GM19455 (cell line): ENCODE measurements at regions not wholly inside any gene's neighbourhood (a gene's known extent, or its start where the extent isn't known, plus 50 kb on each side); places are given as distances from the start of the nearest gene placed in this dataset.

Experiments
- ATAC-seq: cut with Tn5 transposase; IDR thresholded peaks from one replicate; pipeline ENCODE4 v1.9.1; 2021; ENCODE audit not compliant: unreplicated experiment

DNA sequence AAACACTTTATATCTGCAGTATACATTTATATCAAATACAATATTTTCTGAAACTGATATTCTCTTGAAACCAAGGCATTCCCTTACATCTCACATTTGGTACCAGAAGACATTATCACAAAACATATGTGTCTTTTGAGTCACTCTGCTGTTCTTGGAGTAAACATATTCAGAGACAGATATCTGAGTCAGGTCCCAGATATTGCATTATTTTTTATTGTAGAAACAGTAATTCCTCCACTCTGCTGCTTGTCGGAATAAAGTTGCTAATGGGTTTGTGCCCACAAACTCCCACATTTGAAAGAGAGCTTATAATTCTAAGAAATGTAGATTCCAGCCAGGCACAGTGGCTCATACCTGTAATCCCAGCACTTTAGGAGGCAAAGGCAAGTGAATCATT is 261.1 kb upstream of the DAPK1 start:
- ATAC-seq, result no peak

DNA sequence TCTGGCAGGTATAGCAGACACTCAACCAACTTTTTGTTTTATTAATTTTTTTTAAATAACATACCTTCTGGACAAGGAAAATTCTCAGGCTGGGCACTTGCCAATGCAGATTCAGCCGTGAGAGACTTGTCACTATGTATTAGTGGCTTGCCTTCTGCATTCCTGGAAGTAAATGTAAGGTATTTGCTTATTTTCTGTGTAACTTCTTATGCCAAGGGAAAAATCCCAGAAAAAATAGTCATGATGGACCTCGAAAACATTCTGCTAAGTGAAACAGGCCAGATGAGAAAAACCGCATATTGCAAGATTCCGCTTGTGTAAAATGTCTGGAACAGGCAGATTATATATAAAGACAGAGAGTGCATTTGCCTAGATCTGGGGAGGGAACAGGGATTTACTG is 260.3 kb upstream of the DAPK1 start:
- no peak for ATAC-seq

DNA sequence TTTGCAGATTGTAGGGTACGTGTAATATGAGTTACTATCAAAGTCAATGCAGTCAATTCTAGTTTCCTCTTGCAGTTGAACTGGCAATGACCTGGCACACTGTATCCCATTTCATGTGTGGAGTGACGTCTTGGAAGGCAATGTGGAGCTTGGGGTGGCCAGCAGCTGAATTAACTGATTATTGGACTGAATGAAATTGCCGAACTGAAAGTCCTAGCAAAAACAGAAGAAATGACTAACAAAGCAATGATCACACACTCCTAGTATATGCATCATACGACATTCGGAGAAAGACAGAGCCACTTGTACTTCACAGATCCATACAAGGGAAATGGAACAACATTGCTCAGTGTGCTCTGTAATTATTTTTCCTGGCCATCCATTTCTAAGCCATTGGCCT is 259.1 kb upstream of the DAPK1 start:
- no peak for ATAC-seq

DNA sequence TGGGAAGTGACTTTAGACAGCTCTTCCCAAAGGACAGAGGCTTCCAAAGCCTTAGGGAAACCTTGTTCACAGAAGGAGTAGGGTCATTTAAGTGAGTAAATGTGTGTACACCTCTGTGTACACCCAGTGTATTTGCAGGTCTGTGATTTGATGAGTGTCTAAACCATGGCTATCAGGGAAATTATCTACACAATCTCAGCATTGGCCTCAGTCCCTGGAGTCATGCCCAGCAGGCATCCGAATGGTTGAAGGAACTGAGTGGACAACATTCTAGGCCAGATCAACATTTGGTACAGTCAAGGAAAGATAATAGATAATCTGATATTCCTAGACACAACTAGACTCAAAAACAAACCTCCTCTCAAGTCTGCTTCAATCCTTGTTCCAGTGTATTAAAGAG is 258.4 kb upstream of the DAPK1 start:
- no peak for ATAC-seq

DNA sequence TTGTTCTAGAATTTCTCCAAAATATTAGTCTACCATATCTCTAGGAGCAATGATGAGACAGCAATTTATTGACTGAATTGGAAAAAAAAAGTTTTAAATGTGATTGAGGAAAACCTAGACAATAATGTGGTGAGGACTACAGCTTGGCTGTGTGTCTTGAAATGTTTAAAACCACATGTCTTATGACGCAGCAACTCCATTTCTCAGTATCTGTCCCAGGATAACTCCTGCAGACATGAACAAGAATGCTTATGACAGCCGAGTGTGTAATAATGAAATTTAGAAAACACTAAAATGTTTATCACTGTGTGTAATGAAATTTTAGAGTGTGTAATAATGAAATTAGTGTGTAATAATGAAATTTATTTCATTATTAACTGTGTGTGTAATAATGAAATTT is 254.1 kb upstream of the DAPK1 start:
- ATAC-seq, result no peak

DNA sequence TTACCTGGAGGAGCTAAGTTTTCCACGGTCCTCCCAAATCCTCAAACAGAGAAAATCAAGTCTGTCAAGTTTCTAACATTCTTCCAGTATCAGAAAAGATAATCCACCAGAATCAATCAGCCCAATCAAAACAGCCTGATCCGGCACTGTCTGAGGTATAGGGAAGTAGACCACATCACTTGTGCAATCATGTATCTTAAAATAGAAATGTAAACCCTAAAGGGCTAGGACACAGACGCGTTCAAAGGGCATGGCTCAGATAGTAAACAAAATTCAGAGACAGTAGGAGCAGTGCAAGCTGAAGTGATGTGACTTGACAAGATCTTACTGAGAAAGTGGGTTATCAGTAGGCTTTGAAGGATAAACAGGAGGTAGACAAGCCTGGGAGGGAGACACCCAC is 252.4 kb upstream of the DAPK1 start:
- no peak for ATAC-seq

DNA sequence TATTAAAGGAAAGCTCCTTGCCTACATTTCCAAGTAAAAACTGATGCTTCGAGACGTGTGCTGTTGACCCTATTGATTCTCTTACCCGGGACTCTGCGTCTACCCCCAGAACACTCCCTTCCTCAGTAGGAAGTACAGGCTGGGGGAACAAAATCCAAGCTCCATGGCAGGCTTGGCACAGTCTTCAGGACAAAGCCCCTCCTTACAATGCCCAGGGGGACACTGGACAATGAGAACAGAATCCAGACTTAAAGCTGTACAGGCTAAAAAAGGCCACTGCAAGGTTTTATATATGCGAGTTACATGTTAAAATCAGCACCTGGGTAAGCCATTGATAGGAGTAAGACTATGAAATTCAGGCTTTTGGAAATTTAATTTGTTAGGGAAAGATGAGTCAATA is 250.6 kb upstream of the DAPK1 start:
- ATAC-seq, result no peak

DNA sequence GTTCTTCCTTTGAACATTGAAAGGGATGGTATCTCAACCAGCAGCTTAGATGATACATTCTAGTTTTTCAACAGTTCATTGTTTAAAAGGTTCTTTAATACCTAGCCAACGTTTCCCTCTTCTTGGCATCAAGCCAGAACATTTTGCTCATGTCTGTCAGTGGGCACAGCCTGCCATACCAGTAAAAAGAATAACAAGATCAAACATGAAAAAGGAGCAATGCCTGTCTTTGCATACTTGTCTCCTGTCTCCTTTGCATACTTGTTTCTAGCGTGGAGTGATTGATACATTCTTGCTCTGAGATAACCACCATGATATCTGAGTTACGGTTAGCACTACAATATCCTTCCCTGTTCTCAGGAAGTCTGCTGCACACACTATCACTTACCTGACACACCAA is 248.6 kb upstream of the DAPK1 start:
- ATAC-seq, result no peak

DNA sequence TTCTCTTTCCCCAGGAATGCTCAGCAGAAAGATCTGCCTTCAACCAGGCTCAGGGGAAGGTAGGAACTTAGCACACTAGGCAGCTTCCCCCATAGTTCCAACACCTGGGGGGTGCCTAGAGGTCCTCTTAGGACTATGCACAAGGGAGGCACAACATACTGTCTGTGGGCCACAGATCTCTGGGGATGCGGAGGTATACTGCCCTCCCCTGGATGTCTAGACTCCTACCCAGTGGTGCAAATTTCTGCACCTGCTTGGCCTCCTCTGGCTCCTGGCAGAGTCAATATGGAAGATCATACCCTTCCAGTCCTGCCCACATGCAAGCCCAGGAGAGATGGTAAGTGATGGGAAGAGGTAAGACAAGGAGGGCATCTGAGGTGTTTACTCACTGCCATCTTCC is 247.5 kb upstream of the DAPK1 start:
- ATAC-seq, result no peak

DNA sequence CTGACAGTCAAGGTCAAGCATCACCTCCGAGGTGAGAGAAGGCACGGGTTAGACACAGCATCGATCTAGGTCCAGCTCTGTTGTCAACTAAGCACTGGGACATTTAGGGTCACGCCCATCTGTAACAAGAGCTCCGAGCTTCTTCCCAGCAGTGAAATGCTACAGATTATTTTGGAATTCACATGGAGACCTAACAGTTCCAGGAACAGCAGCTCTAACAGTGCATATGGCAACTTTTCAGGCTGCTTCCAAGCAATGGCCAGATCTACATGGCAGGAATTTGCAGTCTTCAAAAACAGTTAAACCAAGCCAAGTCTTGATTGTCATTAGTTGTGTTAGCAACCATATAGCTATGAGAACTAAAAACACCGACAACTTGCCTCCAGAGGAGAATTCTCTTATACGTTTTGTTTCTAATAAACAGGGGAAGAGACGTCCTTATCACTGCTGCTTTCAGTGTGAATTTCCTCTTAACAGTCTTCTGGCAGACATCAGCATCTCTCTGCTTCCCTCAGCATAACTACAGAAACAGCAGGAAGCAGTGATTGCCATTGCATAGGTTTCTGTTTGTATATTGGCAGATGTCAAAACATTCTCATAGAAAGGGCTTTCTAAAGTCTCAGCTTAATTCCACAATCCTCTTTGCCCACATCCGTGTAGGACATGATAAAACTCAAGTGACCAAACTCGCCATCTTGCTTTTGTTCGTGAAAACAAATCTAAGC is 242.1 kb upstream of the DAPK1 start:
- no peak for ATAC-seq

DNA sequence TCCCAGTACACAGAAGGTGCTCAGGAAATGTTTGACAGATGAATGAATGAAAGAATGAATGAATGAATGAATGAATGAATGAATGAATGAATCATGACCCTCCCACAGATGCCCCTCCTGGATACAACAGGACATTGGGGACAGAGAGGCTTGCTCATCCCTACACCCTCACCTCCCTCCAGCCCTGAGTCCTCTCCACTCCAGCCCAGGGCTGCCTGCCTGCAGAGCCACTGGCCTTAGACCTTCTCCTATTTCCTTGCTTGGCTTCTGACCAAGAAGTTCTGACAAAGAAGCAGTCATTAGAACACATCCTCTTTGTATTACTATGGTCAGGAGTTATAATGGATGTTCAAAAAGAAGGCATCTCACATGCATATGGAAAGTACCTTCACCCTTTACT is 240.7 kb upstream of the DAPK1 start:
- ATAC-seq, result no peak

DNA sequence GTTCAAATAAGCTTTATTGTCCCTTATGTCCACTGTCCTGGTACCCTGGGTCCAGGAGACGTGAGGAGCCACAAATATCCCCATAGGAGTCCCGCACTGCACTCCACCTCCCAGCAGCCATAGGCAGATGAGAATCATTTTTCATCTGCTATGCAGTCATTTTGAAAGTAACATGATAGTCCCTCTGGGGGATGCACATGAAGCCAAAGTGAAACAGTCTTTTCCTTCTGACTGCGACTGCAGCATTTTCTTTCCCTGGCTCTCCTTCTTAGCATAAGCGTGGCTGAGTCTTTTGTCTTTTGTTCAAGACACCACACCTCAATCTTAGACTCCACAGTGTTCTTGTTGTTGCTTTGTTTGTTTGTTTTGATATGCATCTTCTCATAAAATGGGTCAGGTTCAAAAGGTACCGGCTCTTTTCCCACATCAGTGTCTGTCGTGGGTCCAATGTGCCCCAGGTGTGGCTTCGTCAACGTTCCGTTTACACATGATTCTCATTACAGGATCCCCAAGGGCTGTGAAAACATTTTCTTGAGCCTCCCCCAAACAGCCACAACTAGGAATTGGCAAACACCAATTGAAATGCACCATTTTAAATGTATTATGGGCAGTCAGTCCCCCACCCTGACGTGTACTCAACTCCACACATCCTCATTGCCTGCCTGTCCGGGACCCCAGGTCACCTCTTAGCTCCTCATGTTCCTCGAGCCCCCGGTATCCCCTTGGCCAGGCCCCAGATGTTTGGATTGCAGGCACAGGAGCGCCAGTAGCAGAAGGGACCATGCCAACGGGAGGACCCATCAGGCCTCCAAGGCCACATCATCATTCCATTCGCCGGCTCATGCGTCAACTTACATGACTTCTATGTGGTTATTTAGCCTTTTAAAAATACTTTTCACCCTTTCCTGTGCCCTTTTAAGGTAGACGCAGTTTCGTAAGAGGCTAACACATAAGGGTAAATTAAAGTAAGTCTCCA is 237.8 kb upstream of the DAPK1 start:
- ATAC-seq, result no peak

DNA sequence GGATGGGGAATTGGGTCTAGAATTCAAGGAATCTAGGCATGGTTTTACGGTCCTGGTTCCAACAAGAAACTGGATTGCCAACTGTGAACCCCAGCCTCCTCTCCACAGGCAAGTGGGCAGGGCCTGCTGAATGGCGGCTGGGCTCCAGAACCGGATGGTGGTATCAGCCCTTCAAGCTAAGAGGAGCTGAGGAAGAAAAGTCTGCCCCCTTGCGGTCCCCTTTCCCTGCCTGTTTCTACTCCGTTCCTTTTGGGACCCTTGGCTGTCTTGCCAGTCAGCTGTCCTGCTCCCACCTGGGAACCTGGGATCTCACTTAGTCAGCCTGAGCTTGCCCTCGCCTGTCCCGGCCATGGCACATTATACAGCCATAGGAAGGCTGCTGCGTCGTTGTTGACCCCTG is 234.4 kb upstream of the DAPK1 start:
- no peak for ATAC-seq

DNA sequence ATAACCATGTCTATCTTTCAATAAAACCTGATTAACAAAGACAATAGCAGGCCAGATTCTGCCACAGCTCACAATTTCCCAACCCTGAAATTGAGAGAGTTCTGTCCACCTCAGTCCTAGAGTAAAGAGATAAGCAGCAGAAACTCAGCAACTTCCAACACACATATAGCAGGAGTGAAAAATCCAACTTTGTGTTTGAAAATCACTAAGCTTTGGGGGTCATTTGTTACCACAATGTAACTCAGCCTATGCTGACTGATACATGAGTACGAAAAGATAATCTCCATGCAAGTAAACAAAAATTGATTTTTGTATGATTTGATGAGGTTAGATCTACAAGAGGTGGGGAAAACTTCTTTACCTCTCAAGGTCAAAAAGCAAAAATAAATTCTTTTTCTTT is 231.0 kb upstream of the DAPK1 start:
- ATAC-seq, result no peak

DNA sequence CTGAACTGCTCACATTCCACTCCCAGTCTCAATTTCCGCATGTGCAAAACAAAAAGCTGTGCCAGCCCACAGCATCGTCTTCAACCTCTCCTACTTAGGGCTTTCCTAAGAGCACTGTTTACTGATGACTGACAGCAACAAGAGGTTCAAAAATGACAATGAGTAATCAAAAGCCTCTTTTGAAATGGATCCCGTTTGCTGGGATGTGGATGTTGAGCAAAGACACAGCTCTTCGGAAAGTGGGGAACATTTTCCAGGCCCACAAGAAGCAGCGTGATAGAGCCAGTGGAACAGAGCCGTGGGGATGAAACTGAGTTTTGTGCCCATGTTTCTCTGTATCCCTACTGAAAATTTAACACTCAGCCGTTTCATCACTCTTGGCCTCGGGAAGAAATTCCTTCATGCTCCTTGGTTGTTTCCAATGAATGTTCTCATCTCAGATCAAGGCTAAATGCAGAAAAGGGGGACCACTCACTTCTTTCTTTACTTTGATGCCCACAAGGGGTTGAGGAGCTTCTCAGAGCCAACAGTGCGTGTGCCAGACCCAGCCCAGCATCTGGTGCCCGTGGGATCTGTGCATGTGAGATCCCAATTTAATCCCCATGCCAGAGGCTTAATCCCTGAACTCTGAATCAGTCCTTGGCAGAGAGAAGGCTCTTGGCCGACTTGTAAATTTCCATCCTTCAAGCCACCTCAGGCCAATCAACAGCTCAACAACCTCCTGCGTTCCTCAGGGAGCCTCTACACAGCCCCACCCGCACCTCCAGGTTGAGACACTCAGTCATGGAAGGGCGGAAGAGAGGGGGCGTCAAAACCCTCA is 230.2 kb upstream of the DAPK1 start:
- ATAC-seq, result no peak

DNA sequence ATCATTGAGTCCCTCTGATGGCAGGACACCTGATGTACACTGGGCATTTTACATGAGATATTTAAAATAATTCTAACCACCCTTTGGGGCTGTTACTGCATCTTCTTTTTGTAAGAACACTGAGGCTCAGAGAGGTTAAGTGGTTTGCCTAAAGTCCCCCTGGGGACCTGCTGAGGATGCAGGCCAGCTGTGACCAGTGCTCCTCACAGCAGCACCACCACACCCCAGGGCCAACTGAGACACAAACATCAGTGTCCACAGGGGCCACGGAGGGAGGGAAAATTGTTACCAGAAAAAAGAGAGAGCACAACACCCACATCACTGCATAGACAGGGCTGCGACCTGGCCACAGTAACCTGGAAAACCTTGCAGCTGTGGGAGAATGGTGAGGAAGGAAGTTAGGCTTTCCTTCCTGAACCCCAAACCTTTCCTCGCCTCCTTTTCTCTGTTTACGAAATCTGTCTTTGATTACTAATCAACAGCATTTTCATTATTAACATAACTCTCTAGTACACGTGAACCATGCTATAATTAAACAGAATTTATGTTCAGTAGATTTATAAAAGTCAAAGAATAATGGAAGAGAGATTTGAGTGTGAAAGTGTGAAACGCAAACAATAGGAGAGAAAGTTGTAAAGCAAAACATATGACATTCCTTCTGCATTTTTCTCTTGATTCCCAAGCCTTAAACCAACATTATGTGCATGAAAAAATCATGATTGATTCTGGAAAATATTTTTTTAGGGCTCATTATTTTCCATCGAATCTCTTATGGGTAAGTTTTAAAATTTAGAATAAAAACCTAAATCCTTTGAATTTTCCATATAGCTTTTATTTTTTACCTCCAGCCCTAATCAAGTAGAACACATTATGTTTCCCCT is 228.1 kb upstream of the DAPK1 start:
- ATAC-seq, result no peak

DNA sequence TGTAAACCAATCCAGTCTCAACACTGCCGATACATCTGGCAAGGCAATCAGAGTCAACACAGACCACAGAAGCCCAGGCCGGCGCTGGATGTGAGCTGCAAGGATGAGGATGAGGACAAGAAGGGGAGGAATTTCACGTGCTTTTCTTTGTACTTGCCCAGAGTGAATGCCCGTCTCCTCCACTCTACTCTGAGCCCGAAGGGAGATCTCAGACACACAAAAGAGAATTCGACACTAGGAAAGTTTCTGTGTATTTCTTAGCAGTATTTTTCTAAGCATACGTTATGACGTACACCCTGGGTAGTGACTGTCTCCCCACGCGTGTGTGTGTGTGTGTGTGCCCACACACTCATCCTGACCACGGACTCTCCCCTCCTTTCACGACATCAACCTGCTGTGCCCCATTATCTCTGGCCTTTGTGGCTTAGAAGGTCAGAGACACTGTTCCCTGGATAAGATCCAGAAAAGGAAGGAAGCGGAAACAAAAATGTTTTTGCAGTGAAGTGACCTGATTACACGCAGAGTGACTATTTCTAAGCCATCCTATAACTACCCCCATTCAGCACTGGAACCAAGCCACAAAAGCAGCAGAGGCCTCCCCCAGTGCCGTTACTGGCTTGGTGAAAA is 227.3 kb upstream of the DAPK1 start:
- no peak for ATAC-seq

DNA sequence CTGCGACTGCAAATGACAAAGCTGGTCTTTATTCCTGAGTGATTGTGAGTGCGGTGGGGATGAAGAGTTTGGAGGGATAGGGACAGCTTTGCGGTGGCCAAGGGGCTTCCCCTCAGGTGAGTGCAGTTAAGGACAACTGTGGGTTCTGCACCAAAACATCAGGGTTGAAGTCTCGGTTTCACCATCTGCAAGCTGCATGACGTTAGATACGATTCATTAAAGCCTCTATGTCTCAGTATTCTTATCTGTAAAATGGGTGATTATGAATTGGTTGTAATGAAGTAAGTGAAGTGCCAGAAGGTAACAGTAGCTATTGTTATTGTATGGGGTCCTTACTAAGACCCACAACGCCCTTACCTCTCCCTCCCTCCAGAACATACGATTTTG is 226.8 kb upstream of the DAPK1 start:
- no peak for ATAC-seq

DNA sequence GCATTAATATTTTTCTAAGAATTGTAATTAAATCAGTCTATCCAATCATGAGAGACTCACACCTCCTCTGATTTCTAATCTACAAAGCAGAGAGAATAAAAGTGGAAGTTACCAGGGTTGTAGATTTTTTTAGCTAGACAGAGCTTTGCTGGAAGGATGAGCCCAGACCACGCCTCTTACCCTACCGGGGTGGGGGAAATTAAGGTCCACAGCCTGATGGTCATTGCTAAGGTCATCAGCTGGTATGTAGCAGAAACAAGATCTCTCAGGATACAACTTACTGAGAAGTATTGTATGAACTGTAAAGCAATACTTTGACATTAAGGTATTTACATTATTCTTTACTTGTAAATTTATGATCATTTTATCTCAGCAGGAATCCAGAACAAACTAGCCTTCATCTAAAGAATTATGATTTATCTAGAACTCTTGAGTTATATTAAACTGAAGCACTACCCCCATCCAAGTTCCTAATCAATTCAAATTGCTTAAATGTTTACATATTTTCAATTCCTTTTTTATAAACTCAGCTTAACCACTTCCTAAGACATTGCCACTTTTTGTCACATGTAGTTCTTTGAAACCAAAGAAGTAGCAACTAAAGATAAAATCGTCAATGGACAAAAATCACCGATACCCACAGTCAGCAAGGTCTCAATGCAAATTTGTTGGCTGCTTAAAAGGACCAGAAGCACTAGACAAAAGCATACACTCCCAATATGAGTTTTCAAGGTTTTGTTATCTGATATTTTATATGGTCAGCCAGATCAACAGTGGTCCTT is 225.8 kb upstream of the DAPK1 start:
- ATAC-seq, result no peak
